ENCODE measurements at regions not wholly inside any gene's neighbourhood (a gene's known extent, or its start where the extent isn't known, plus 50 kb on each side); places are given as distances from the start of the nearest gene placed in this dataset.

DNA sequence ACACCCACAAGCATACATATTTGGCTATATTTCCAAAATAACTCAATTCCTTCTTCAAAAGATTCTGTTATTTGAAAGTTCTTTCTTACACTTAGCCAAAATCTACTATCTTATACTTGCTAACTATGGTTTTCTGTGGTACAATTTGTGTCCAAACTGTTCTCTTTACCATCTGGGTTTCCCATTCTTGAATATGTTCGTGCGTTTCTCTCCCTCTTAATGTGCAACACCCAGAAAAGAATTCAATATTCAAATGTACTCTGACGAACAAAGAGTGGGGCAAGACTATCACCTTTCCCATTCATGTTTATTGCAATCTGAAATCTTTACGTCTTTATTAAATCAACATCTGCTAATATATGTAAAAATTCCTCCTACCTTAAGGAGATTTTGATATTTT is 912.7 kb downstream of the FAT4 start (continued):
- TF ChIP-seq, protein P1, sequence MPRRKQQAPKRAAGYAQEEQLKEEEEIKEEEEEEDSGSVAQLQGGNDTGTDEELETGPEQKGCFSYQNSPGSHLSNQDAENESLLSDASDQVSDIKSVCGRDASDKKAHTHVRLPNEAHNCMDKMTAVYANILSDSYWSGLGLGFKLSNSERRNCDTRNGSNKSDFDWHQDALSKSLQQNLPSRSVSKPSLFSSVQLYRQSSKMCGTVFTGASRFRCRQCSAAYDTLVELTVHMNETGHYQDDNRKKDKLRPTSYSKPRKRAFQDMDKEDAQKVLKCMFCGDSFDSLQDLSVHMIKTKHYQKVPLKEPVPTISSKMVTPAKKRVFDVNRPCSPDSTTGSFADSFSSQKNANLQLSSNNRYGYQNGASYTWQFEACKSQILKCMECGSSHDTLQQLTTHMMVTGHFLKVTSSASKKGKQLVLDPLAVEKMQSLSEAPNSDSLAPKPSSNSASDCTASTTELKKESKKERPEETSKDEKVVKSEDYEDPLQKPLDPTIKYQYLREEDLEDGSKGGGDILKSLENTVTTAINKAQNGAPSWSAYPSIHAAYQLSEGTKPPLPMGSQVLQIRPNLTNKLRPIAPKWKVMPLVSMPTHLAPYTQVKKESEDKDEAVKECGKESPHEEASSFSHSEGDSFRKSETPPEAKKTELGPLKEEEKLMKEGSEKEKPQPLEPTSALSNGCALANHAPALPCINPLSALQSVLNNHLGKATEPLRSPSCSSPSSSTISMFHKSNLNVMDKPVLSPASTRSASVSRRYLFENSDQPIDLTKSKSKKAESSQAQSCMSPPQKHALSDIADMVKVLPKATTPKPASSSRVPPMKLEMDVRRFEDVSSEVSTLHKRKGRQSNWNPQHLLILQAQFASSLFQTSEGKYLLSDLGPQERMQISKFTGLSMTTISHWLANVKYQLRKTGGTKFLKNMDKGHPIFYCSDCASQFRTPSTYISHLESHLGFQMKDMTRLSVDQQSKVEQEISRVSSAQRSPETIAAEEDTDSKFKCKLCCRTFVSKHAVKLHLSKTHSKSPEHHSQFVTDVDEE (CRISPR knock-in tag; IDR thresholded peaks at IDR 0.05): no peak

DNA sequence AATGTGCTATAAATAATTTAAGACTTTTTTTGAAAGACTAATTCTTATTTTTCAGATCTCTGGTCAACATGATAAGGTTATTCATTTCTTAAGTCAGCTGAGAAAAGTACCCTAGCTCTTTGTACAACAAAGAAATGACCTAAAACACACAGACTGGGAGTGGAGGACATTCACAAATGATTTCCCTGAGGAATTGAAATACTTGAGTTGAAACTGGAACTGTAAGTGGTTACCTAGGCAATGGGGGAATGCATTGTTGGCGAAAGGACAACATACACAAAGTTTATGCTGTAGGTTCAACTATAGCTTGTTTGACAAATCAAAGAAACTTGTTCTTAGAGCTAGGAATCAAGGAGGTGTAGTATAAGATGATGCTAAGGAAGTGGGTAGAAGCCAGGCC is 915.5 kb downstream of the FAT4 start:
- no peak for ATAC-seq

DNA sequence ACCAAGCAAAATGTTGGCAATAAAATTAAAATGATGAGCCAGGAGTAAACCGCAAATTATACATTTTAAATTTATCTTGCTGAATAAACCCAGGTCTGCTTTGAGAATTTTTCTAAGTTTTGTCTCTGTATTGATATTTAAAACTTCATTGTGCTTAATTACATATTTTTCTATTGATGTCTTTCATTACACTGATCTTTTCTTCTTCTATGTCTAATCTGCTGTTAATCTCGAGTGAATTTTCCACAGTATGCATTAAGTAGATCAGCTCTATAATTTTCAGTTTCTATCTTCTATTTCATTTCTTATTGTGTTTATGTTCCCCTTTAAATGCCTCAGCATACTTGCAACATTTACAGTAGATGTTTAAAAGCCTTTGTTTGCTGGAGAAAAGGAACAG is 918.7 kb downstream of the FAT4 start:
- TF ChIP-seq ESRRG (CRISPR knock-in tag; IDR thresholded peaks at IDR 0.05) (no peak), CSDC2 (CRISPR knock-in tag; IDR thresholded peaks at IDR 0.05) (no peak), ZFP30 (CRISPR knock-in tag; IDR thresholded peaks at IDR 0.05) (peak; percentile 99), ZFP3 (CRISPR knock-in tag; IDR thresholded peaks at IDR 0.05) (no peak)
- TF ChIP-seq, protein P2, sequence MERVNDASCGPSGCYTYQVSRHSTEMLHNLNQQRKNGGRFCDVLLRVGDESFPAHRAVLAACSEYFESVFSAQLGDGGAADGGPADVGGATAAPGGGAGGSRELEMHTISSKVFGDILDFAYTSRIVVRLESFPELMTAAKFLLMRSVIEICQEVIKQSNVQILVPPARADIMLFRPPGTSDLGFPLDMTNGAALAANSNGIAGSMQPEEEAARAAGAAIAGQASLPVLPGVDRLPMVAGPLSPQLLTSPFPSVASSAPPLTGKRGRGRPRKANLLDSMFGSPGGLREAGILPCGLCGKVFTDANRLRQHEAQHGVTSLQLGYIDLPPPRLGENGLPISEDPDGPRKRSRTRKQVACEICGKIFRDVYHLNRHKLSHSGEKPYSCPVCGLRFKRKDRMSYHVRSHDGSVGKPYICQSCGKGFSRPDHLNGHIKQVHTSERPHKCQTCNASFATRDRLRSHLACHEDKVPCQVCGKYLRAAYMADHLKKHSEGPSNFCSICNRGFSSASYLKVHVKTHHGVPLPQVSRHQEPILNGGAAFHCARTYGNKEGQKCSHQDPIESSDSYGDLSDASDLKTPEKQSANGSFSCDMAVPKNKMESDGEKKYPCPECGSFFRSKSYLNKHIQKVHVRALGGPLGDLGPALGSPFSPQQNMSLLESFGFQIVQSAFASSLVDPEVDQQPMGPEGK (CRISPR knock-in tag; IDR thresholded peaks at IDR 0.05; ENCODE audit: borderline replicate concordance): no peak
- no peak for ATAC-seq

More for the DNA sequence above, 915.5 kb downstream of the FAT4 start:
- TF ChIP-seq, protein P3, sequence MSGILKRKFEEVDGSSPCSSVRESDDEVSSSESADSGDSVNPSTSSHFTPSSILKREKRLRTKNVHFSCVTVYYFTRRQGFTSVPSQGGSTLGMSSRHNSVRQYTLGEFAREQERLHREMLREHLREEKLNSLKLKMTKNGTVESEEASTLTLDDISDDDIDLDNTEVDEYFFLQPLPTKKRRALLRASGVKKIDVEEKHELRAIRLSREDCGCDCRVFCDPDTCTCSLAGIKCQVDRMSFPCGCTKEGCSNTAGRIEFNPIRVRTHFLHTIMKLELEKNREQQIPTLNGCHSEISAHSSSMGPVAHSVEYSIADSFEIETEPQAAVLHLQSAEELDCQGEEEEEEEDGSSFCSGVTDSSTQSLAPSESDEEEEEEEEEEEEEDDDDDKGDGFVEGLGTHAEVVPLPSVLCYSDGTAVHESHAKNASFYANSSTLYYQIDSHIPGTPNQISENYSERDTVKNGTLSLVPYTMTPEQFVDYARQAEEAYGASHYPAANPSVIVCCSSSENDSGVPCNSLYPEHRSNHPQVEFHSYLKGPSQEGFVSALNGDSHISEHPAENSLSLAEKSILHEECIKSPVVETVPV (CRISPR knock-in tag; IDR thresholded peaks at IDR 0.05): no peak

DNA sequence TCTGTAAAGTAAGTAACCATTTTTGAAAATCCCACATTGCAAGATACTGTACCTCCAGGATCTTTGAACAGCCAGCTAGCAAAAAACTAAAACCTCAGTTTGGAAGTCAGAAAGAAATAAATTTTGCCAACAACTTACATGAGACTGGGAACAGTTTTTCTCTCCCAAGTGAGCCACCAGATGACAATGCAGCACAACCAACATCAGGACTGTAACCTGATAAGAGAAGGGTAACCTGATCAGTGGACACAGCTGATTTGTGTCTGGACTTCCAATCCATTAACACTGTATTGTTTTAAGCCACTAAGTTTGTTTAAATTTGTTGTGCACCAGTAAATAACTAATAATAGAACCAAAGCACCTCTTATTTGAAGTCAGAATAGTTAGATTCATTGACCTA is 923.3 kb downstream of the FAT4 start:
- no peak for ATAC-seq
- TF ChIP-seq ZFP3 (CRISPR knock-in tag; IDR thresholded peaks at IDR 0.05) (no peak), BACH2 (CRISPR knock-in tag; IDR thresholded peaks at IDR 0.05; ENCODE audit: borderline replicate concordance) (no peak), ZNF70 (CRISPR knock-in tag; IDR thresholded peaks at IDR 0.05) (no peak), ISL1 (CRISPR knock-in tag; IDR thresholded peaks at IDR 0.05) (no peak), PPARA (CRISPR knock-in tag; IDR thresholded peaks at IDR 0.05; ENCODE audit: borderline replicate concordance) (no peak), TCF4 (CRISPR knock-in tag; IDR thresholded peaks at IDR 0.05; ENCODE audit: borderline replicate concordance) (no peak), SNAI2 (CRISPR knock-in tag; IDR thresholded peaks at IDR 0.05) (no peak), ZNF8 (CRISPR knock-in tag; IDR thresholded peaks at IDR 0.05) (no peak), ZC3H10 (CRISPR knock-in tag; IDR thresholded peaks at IDR 0.05) (no peak), OSR1 (CRISPR knock-in tag; IDR thresholded peaks at IDR 0.05) (no peak), GLIS3 (CRISPR knock-in tag; IDR thresholded peaks at IDR 0.05) (no peak), CSDC2 (CRISPR knock-in tag; IDR thresholded peaks at IDR 0.05) (no peak)
- TF ChIP-seq, protein P3 (CRISPR knock-in tag; IDR thresholded peaks at IDR 0.05): no peak
- TF ChIP-seq, protein P4, sequence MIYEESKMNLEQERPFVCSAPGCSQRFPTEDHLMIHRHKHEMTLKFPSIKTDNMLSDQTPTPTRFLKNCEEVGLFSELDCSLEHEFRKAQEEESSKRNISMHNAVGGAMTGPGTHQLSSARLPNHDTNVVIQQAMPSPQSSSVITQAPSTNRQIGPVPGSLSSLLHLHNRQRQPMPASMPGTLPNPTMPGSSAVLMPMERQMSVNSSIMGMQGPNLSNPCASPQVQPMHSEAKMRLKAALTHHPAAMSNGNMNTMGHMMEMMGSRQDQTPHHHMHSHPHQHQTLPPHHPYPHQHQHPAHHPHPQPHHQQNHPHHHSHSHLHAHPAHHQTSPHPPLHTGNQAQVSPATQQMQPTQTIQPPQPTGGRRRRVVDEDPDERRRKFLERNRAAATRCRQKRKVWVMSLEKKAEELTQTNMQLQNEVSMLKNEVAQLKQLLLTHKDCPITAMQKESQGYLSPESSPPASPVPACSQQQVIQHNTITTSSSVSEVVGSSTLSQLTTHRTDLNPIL (CRISPR knock-in tag; IDR thresholded peaks at IDR 0.05; ENCODE audit: low read depth): no peak
- TF ChIP-seq, protein P1 (CRISPR knock-in tag; IDR thresholded peaks at IDR 0.05): no peak
- TF ChIP-seq, protein P2 (CRISPR knock-in tag; IDR thresholded peaks at IDR 0.05; ENCODE audit: borderline replicate concordance): no peak
